Mesothelial cell of epicardium (in vitro differentiated cells): ENCODE measurements at regions not wholly inside any gene's neighbourhood (a gene's known extent, or its start where the extent isn't known, plus 50 kb on each side); places are given as distances from the start of the nearest gene placed in this dataset.

Source experiments
- DNase-seq, 2 experiments: peaks; one replicate each; pipeline ENCODE4 v3.0.0; 2021; ENCODE audit warnings: low spot score in 2 of 2; ENCODE audit not compliant: unreplicated experiment in 2 of 2
- H3K27ac Mint-ChIP-seq: 2 replicates; pipeline ENCODE4 v1.8.0; 2021; ENCODE audit warnings: mixed read lengths
- H3K27me3 Mint-ChIP-seq: 2 replicates; pipeline ENCODE4 v1.8.0; 2021; ENCODE audit warnings: low read depth, mixed read lengths
- H3K36me3 Mint-ChIP-seq: 2 replicates; pipeline ENCODE4 v1.8.0; 2021; ENCODE audit warnings: mixed read lengths
- H3K4me1 Mint-ChIP-seq: 2 replicates; pipeline ENCODE4 v1.8.0; 2021; ENCODE audit warnings: mixed read lengths
- H3K4me3 Mint-ChIP-seq: 2 replicates; pipeline ENCODE4 v1.8.0; 2021; ENCODE audit warnings: mild to moderate bottlenecking, moderate library complexity, mixed read lengths
- H3K9me3 Mint-ChIP-seq: 2 replicates; pipeline ENCODE4 v1.8.0; 2021; ENCODE audit warnings: mixed read lengths
- CTCF ChIP-seq: fragments of 200-600 bp; sonication (generic); IDR thresholded peaks from one replicate; pipeline ENCODE4 v1.5.0; 2021; ENCODE audit warnings: antibody characterized with exemption; ENCODE audit not compliant: unreplicated experiment

GRCh38 chr15:94008104-94009074, 223.0 kb upstream of the MCTP2 start:
- no peaks in the 10 kb centered on the region for H3K9me3 Mint-ChIP-seq
- H3K4me1 Mint-ChIP-seq = no peaks in the 10 kb centered on the region
- H3K27me3 Mint-ChIP-seq = peaks cover 8% of the 10 kb centered on the region
- no peak for DNase-seq
- H3K27ac Mint-ChIP-seq = no peak overlapping the region
- no peaks in the 10 kb centered on the region for H3K36me3 Mint-ChIP-seq
- H3K4me3 Mint-ChIP-seq = no peak overlapping the region
- TF ChIP-seq CTCF = no peak

- no peak for DNase-seq
- H3K9me3 Mint-ChIP-seq = no peaks in the 10 kb centered on the region
- peaks cover 1% of the 10 kb centered on the region for H3K27me3 Mint-ChIP-seq
- H3K4me3 Mint-ChIP-seq = no peak overlapping the region
- no peak overlapping the region for H3K27ac Mint-ChIP-seq
- no peaks in the 10 kb centered on the region for H3K36me3 Mint-ChIP-seq
- no peak for TF ChIP-seq CTCF
- H3K4me1 Mint-ChIP-seq = peaks cover 10% of the 10 kb centered on the region
Measured at GRCh38 chr15:94004697-94005096, 226.7 kb upstream of the MCTP2 start.

GRCh38 chr15:94002041-94002440, 229.3 kb upstream of the MCTP2 start:
- no peak for DNase-seq
- Mint-ChIP-seq H3K27me3 (peaks cover 1% of the 10 kb centered on the region), H3K4me1 (peaks cover 10% of the 10 kb centered on the region), H3K9me3 (no peaks in the 10 kb centered on the region), H3K4me3 (no peak overlapping the region), H3K27ac (no peak overlapping the region), H3K36me3 (no peaks in the 10 kb centered on the region)
- TF ChIP-seq CTCF = no peak

- Mint-ChIP-seq H3K27ac (no peak overlapping the region), H3K9me3 (no peaks in the 10 kb centered on the region), H3K4me3 (no peak overlapping the region), H3K4me1 (peaks cover 10% of the 10 kb centered on the region), H3K27me3 (peaks cover 1% of the 10 kb centered on the region), H3K36me3 (no peaks in the 10 kb centered on the region)
- no peak for TF ChIP-seq CTCF
- DNase-seq = no peak
Measured at GRCh38 chr15:94001255-94001801, 230.0 kb upstream of the MCTP2 start.

- H3K36me3 Mint-ChIP-seq = no peaks in the 10 kb centered on the region
- no peak for DNase-seq
- no peaks in the 10 kb centered on the region for H3K9me3 Mint-ChIP-seq
- TF ChIP-seq CTCF = no peak
- H3K27me3 Mint-ChIP-seq = peaks cover 1% of the 10 kb centered on the region
- H3K4me1 Mint-ChIP-seq = peaks cover 14% of the 10 kb centered on the region
- no peak overlapping the region for H3K27ac Mint-ChIP-seq
- no peak overlapping the region for H3K4me3 Mint-ChIP-seq
Measured at GRCh38 chr15:94000606-94001005, 230.8 kb upstream of the MCTP2 start.
